ENCODE measurements at regions not wholly inside any gene's neighbourhood (a gene's known extent, or its start where the extent isn't known, plus 50 kb on each side); places are given as distances from the start of the nearest gene placed in this dataset.
"Not testable (repeated sequence)": the region's sequence is repeated elsewhere in the genome, so short reads cannot be mapped to it uniquely, and the experiment has no call there.

DNA sequence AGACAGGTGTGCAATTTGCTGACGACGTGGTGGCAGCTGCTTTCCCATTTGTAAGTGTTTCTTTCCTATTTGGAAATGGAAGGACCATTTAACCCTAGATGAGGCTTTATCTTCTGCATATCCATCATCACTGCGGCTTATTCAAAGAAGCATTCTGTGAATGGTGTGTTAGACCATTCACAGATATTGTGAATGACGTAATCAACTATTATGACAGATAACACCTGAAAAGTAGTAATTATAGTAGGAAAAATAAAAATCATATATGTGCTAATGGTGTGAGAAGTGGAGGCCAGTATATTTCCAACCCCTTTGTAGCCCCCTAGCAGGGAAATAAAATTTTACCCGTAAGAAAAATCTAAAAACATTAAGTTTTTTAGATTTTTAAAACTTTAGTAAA lies 424.5 kb upstream of the CRIM1 start:
- no peak for FAIRE-seq

DNA sequence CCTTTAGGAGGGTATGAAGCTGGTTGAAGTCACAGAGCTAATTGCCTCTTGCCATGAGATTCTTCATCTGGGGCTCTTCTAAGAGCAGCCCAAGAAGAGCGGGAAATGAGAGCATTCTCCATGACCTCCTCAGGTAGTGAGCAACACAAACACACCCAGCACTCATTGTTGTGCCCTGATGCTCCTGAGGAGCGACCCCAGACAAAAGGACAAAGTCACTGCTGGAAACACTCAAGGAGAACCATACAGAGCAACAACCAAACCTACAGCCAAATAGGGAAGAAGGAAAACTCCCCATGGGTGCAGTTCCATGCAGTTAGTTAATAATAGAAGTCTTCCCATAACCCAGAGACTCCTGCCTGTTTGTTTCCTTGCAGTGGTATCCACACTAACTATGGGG lies 426.0 kb upstream of the CRIM1 start:
- no peak for FAIRE-seq

DNA sequence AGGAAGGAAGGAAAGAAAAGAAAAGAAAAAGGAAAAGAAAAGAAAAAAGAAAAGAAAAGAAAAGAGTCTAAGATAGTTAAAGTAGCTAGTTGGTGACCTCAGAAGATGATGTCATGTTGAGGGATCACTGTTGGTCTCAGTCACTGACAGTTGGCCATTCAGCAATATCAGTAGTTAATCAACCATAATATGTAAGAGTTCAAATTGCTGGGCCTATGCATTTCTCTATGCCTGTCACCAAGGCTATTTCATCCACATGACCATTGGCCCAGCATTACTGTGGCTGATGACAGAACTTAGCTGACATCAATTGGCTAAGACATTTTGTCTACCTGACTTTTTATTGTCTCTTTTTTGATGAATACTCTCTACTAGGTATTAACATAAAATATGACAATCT lies 435.5 kb upstream of the CRIM1 start:
- FAIRE-seq, result no peak

DNA sequence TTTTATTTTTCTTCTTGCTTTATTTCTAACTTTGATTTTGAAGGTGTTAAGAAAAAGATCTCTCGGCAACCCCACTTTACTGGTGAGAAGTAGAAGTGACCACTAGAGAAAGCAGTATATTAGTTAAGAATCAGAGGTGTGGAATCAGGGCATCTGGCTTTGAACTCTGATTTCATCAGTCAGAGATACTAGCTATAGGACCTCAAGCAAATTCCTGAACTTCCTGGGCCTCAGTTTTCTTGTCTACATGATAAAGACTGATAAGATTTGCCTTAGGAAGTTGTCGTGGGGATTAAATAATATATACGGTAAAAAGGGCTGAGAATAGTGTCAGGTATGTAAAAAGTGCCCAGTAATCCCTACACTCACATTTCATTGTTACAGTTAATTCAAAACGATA lies 440.3 kb upstream of the CRIM1 start:
- no peak for FAIRE-seq

DNA sequence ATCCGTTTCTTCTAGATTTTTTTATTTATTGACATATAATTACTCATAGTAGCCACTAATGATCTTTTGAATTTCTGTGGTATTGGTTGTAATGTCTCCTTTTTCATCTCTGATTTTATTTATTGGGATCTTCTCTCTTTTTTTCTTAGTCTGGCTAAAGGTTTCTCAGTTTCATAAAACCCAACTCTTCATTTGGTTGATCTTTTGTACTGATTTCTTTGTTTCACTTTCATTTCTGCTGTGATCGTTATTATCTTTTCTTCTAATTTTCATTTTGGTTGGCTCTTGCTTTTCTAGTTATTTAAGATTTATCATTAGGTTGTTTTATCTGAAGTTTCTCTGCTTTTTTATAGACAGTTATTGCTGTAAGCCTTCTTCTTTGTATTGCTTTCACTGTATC lies 463.6 kb upstream of the CRIM1 start:
- no peak for FAIRE-seq

DNA sequence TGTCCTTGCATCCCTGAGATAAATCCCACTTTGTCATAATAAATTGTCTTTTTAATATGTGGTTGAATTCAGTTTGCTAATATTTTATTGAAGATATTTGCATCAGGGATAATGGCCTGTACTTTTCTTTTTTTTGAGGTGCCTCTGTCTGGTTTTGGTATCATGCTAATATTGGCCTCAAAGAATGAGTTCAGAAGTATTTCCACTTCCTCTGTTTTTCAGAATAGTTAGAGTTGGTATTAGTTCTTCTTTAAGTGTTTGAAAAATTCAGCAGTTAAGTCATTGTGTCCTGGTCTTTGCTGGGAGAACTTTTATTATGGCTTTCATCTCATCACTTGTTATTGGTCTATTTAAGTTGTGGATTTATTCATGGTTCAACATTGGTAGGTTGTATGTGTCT lies 464.1 kb upstream of the CRIM1 start:
- FAIRE-seq, result no peak

DNA sequence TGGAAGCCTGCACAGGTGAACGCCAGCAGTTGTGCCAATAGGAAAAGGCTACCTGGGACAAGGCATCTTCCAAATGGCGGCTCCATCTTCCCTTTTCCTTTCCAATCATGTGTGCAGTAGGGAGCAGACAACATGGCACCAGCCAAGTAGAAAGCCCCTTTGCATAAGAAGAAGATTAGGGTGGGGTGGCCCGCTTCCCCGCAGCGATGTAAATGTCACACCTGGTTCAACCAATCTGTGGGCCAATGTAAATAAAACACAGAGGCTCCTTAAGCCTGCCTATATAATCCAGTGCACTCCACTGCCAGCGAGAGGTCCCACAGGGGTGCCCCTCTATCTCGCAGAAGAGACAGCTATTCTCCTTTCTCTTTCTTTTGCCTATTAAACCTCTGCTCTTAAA lies 468.4 kb upstream of the CRIM1 start:
- FAIRE-seq, result no peak

DNA sequence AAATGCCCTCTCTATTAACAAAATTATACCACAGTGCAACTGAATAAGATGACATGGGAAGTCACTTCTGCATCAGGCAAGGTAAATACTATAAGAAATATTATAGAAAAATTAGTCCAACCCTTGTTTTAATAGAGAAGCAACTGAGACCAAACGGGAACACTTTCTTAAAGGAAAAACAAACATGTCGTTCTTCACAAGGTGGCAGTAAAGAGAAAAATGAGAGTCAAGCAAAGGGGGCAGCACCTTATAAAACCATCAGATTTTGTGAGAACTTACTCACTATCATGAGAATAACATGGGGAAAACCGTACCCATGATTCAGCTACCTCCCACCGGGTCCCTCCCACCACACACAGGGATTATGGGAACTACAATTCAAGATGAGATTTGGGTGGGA lies 481.7 kb upstream of the CRIM1 start:
- FAIRE-seq, result no peak

DNA sequence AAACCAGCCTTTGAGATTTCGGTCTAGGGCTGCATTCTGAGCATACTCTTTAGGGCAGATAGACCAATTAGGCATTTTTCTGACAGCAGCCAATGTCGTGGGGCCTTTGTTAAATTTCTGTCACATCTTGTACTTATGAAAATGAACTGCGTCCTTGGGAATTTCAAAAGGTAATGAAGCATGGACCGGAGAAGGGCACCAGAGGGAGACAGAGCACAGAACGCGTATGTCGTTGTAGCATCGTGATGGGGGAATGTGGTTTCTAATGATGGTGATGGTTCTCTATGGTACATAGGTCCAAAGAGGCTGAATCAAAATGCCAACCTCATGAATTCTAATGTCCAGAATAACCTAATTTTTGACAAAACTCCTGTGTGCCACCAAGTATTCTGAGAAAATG lies 483.9 kb upstream of the CRIM1 start:
- FAIRE-seq, result no peak

DNA sequence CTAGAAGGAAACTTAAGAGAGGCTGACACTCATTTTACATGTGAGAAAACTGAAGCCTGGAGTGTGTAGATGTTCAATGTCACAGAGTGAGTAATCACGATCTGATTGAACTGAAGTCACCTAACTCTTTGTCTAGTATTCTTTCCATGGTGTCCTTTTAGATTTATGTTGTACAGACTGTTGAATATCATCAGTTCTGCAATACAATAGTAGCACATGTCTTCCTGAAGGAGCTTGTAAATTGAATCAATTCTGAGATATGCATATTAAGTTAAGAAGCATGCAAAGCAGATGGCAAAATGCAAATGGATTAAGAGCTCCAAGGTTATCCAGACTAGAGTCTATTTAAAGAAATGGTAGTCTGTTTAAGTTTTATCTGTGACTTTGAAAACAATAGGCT lies 484.9 kb upstream of the CRIM1 start:
- FAIRE-seq, result no peak

DNA sequence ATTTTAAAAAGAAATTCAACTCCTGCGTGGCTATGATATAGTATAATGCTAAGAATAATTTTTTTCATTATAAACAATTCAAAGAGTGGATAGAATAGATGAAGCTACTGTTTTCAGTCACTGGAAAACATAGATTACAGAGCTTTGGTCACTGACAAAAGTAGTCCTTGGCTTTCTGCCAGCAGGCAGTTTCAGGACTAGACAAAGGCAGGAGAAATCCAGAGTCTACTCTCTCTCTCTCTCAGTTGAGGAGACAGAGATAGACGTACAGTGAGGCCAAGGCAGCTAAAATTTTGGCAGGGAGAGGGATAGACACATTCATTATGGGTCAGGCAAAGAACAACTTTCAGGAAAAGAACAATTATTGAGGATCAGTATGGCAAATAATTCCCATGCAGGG lies 491.4 kb upstream of the CRIM1 start:
- FAIRE-seq, result no peak

DNA sequence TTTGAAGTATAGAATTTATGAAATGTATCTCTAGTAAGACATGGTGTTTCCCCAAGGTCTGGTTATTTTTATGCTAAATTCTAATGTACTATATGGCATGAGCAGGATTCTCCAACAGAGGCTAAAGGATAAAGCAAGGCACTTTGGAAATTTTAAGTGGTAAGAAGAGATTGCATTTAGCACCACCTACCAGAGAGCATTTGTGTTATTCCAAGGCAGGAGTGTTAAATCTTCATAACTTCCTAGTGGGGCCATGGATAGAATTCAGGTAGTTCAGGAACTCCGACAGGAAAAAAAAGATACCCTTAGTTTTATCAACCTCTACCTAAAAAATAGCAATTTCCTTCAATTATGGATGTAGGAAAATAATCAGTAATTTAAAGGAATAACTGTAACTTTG lies 497.4 kb upstream of the CRIM1 start:
- no peak for FAIRE-seq

DNA sequence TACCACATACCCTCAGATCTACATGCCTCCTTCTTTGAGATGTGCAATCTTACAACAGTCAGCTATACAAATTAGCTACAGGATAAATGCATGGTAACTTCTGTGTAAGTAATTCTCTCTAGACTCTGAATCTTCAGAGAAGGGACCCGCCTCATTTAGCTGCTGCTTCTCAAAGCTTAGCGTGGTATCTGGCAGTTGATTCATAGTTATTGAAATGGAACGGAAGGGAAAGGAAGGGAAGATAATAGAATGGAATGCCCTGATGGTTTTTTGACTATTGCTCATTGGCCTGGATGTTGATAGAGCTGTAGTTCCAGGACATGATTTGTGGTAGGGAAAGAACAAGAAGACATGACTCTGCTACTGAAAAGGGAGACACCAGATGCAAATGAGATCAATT lies 498.1 kb upstream of the CRIM1 start:
- FAIRE-seq, result no peak

DNA sequence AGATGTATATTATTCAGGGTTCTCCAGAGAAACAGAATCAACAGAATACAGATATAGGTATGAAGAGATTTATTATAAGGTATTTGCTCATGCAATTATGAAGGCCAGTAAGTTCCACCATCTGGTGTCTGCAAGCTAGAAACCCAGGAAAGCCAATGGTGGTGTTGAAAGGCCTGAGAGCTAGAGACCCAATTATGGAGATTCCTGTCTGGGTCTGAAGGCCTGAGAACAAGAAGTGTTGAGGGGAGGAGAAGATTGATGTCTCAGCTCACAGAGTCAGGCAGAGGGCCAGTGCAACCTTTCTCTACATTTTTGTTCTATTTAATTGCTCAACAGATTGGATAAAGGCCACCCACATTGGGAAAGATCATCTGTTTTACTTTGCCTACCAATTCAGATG lies 524.2 kb upstream of the CRIM1 start:
- no peak for FAIRE-seq

DNA sequence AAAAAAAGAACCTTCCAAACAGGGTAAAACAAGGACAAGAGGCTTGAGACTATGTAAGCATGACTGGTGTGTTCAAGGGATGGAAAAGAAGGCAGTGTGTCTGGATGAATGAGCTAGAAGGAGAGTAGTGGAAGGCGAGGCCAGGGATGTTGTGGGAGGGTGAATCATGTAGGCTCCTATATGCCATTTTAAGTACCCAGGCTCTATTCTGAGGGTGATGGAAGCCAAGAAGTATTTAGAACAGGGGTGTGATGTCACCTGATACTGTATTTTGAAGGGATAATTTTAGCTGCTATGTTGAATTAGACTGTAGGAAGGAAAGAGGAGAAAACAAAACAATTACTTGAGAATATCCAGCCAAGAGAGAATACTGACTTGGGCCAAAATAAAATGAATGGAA lies 524.7 kb upstream of the CRIM1 start:
- FAIRE-seq, result no peak

DNA sequence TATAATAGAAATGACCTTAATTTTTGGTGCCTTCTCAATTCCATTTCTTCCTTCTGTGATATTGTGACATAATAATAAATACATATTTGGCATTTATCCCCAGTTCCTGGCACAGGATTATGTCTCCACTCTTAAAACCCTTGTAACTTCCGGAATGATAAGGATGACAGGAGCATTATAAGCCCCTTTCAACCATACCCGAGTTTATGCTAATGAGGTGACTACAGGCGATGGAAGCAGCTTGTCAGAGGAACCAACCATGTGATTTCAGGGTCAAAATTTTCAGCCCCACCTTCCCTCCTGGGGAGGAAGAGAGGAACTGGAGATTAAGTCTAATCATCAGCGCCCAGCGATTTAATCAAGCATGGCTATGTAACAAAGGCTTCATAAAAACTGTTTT lies 528.5 kb upstream of the CRIM1 start:
- FAIRE-seq, result no peak

DNA sequence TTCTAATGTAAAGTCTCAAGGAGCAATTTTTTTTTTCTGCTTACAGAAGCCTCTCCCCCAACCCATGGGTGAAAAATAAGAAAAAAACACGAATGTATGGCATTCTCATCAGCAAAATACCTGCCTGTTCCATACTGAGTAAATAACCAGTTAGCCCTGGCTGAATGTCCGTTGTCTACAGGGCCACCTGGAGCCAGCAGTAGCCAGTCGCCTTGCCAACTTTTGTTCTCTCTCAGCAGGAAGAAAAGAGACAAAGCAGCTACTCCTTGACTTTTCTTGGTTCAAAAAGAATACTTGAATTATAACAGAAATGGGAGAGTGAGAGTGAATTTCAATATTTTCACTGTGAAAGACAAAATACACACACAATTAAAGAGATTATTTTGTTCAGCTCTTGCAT lies 532.9 kb upstream of the CRIM1 start:
- FAIRE-seq, result no peak

DNA sequence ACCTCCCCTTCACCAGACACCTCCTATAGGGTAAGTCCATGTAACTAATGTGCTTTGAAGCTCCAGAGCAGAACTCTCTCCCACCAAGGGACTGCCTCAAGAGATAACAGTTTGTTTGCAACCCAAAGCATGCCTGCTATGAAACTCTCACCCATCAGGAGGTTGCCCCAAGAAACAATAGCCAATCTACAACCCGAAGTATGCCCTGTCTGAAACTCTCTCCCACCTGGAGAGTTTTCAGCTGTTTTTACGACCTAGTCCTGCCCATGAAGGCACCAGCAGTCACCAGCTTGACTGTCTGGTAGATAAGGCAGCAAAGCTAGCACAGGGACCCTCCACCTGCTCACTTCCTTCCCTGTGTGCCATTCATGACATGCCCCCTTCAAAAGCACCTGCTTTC lies 533.9 kb upstream of the CRIM1 start:
- no peak for FAIRE-seq

DNA sequence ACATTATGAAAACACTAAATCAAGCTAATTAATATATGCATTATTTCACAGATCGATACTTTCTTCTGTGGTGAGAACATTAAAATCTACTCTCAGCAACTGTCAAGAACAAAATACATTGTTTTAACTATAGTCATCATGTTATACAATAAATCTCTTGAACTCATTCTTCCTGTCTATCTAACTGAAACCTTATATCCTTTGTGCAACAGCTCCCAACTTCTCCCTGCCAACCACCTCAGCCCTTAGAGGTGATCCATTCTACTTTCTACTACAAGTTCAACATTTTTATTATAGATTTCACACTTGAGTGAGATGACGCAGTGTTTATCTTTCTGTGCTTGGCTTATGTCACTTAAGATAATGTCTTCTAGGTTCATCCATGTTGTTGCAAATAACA lies 535.2 kb upstream of the CRIM1 start:
- FAIRE-seq, result no peak

DNA sequence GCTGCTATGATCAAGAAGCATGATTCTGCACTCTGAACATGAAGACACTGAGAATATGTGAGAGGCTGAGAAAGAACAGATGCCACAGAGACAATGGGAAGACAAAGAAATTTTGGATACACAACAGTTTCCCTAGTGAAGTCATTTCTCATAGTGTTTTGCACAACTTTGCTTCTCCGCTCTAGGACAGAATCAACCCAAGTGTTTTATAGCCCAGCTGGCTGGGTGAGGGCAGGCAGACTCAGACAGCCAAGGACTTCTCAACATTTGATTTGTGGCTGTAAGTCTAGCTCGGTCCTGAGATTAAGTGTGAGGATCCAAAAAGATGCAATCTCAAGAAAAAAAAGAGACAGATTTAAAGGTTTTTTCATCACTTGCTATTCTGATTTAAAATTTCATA lies 536.5 kb upstream of the CRIM1 start:
- FAIRE-seq, result no peak

DNA sequence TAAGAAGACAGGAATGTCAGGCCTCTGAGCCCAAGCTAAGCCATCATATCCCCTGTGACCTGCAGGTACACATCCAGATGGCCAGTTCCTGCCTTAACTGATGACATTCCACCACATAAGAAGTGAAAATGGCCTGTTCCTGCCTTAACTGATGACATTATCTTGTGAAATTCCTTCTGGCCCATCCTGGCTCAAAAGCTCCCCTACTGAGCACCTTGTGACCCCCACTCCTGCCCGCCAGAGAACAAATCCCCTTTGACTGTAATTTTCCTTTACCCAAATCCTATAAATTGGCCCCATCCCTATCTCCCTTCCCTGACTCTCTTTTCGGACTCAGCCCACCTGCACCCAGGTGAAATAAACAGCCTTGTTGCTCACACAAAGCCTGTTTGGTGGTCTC lies 537.2 kb upstream of the CRIM1 start:
- FAIRE-seq, result not testable (repeated sequence)

DNA sequence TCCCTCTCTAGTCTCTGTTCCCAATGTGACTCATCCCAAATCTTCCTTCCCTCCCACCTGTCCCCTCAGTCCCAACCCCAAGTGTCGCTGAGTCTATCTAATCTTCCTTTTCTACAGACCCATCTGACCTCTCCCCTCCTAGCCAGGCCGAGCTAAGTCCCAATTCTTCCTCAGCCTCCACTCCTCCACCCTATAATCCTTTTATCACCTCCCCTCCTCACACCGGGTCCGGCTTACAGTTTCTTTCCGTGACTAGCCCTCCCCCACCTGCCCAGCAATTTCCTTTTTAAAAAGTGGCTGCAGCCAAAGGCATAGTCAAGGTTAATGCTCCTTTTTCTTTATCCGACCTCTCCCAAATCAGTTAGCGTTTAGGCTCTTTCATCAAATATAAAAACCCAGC lies 541.0 kb upstream of the CRIM1 start:
- FAIRE-seq, result not testable (repeated sequence)

DNA sequence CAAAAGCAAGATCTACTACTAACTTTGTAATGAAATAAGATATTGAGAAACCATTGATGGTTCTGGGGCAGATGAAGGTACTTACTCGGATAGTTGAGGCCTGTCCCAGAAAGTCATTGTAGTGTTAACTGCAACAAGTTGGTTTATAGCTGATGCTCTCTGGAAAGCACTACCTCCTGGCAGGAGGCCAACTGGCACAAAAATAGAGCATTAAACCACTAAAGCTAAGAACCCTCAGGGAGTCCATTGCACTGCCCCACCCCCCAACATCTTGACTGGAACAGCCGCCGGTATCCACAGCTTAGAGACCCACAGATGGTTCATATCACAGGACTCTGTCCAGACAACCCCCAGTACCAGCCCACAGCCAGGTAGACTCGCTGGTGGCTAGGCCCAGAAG lies 552.5 kb upstream of the CRIM1 start:
- no peak for FAIRE-seq

DNA sequence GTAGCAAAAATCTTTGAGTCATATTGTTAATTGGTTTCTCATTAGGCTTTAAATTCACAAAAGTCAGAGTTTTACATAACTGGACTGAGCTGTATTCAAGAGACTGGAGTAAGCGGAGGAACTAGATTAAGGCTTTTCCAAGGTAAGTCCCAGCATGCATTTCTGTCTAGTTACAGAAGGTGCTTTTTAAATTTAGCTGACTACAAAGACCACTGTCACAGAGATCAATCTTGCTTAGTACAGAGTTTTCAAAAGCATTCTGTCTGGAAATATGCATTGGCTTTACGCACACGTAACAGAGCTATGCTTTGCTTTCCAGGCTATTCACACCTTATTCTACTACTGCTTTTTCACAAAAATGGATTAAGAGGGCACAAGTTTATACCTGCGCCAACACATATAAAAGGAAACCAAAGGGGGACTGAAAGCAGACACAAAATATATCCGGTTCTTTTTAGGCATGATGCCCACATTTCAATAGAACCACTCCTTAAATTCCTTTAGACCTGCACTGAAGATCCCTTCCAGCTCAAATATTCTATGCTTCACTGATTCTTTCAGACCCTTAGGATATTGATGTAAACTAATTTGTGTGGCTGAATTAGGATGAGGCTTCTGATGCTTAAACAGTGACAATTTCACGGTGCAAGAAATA lies 560.7 kb upstream of the CRIM1 start:
- FAIRE-seq, result no peak

DNA sequence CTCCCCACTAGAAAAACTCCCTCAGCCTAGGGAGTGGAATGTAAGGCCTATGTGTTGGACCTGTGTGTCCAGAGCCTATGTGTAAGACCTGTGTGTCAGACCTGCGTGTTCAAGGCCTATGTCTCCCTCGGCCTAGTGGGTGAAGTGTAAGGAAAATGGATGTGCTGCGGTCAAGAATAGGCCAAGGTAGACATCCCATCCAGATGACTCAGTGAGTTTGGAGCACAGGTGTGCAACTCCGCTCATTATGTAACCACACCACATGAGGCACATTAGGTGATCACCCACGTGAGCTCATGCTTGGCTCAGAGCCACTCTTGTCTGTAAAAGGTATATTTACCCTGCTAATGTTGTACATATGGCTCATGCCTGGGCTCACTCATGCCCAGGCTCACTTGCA lies 565.3 kb upstream of the CRIM1 start:
- no peak for FAIRE-seq

DNA sequence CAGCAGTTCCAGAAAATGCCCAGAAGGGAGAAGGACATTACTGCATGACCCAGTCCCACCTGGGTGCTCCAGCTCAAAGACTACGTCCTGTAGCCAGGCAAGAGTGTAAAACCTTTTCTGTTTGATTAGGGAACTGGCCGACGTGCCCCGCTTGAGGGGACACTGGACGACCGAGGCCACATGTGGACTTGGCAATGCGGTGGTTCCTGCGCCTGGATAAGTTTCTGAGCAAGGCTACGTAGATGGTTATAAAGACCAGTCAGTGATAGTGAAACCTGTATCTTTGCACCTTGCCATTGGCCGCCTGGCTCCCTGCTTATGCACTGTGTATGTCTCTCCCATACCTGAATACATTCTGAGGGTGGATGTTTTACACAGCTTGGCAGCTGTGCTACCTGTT lies 567.0 kb upstream of the CRIM1 start:
- FAIRE-seq, result no peak

All from colon (tissue), 2 donors.